ENCODE measurements at regions not wholly inside any gene's neighbourhood (a gene's known extent, or its start where the extent isn't known, plus 50 kb on each side); places are given as distances from the start of the nearest gene placed in this dataset.

DNA sequence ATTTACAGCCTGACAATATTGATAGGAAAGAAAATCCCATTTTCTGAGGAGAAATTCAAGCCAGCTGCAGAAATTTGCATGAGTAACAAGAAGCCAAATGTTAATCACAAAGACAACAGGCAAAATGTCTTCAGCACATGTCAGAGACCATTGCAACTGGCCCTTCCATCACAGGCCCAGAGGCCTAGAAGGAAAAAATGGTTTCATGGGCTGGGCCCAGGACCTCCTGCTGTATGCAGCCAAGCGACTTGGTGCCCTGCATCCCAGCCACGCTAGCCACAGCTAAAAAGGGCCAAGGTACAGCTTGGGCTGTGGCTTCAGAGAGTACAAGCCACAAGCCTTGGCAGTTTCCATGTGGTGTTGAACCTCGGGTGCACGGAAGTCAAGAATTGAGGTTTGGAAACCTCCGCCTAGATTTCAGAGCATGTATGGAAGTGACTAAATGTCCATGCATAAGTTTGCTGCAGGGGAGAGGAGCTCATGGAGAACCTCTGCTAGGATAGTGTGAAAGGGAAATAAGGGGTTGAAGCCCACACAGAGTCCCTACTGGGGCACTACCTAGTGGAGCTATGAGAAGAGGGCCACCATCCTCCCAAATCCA lies 1474.0 kb downstream of the PCDH9 start:
- TF ChIP-seq, protein P1, sequence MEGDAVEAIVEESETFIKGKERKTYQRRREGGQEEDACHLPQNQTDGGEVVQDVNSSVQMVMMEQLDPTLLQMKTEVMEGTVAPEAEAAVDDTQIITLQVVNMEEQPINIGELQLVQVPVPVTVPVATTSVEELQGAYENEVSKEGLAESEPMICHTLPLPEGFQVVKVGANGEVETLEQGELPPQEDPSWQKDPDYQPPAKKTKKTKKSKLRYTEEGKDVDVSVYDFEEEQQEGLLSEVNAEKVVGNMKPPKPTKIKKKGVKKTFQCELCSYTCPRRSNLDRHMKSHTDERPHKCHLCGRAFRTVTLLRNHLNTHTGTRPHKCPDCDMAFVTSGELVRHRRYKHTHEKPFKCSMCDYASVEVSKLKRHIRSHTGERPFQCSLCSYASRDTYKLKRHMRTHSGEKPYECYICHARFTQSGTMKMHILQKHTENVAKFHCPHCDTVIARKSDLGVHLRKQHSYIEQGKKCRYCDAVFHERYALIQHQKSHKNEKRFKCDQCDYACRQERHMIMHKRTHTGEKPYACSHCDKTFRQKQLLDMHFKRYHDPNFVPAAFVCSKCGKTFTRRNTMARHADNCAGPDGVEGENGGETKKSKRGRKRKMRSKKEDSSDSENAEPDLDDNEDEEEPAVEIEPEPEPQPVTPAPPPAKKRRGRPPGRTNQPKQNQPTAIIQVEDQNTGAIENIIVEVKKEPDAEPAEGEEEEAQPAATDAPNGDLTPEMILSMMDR (IDR thresholded peaks at IDR 0.05; ENCODE audit: insufficient read depth, low read length, poor library complexity, severe bottlenecking): no peak
- DNase-seq (ENCODE audit: extremely low read depth, insufficient read length): no peak
- H3K36me3 ChIP-seq (ENCODE audit: control insufficient read depth, insufficient read depth, low read length): no peaks in the 10 kb centered on the region
- no peaks in the 10 kb centered on the region for H3K27me3 ChIP-seq (replicated peaks; ENCODE audit: control insufficient read depth, insufficient read depth, low read length)
- H3K4me3 ChIP-seq (replicated peaks; ENCODE audit: low read depth, low read length): no peak overlapping the region

DNA sequence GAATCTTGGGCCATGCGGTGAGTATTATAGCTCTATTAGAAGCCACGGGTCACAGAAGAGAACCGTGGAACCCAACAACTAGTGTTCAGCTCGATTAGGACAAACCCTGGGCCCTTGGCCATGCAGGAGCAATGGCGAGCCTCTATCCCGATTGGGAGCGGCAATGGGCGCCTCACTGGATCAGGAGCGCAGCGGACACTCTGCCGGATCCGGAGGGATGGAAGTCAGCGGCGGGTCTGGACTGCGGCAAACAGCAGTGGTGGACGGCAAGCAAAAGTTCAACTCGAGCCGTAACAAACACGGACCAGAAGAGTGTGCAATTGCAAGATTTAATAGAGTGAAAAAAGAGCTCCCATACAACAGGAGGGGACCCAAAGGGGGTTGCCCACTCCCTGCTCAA lies 1481.9 kb downstream of the PCDH9 start:
- Histone ChIP-seq H3K36me3 (ENCODE audit: control insufficient read depth, insufficient read depth, low read length) (no peaks in the 10 kb centered on the region), H3K4me3 (replicated peaks; ENCODE audit: low read depth, low read length) (no peak overlapping the region), H3K27me3 (replicated peaks; ENCODE audit: control insufficient read depth, insufficient read depth, low read length) (no peaks in the 10 kb centered on the region)
- no peak for DNase-seq (ENCODE audit: extremely low read depth, insufficient read length)
- TF ChIP-seq, protein P1 (IDR thresholded peaks at IDR 0.05; ENCODE audit: insufficient read depth, low read length, poor library complexity, severe bottlenecking): no peak

DNA sequence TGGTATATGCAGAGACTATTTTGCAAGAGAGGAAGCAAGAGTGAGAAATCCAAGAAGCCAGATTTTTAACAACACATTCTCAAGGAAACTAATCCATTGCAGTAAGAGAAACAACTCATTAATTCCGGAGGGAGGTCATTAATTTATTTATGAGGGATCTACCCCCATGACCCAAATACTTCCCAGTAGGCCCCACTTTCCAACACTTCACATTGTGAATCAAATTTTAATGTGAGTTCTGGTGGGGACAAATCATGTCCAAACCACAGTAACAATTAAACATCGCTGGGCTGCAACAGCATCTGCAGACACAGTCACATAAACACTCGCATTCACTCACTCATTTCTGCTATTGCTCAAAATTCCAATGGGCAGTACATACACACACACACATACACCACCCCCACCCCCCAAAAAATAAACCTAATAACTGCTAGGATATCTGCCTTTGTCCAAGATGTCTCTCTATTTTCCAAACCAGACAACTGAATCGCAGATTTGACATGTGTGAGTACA lies 1483.7 kb downstream of the PCDH9 start:
- Histone ChIP-seq H3K4me3 (replicated peaks; ENCODE audit: low read depth, low read length) (no peak overlapping the region), H3K36me3 (ENCODE audit: control insufficient read depth, insufficient read depth, low read length) (no peaks in the 10 kb centered on the region), H3K27me3 (replicated peaks; ENCODE audit: control insufficient read depth, insufficient read depth, low read length) (no peaks in the 10 kb centered on the region)
- TF ChIP-seq, protein P1 (IDR thresholded peaks at IDR 0.05; ENCODE audit: insufficient read depth, low read length, poor library complexity, severe bottlenecking): no peak
- DNase-seq (ENCODE audit: extremely low read depth, insufficient read length): no peak

DNA sequence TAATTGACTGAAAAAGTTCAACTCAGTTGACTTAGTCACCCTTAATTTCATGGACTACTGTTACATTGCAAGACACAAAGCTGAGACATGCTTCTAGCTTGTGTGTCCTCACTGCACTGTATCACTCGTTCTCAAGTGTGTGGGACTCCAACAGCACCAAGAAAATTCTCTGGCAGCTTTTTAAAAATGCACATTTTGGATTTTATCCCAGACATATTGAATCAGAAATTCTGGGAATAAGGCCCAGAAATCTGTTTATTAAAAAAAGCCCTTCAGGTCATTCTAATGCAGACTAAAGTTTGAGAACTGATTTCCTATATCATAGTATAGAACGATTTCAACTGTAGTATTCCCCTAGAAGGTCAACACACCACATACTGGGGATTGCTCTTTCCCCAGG lies 1485.3 kb downstream of the PCDH9 start:
- no peak for DNase-seq (ENCODE audit: extremely low read depth, insufficient read length)
- Histone ChIP-seq H3K36me3 (ENCODE audit: control insufficient read depth, insufficient read depth, low read length) (no peaks in the 10 kb centered on the region), H3K4me3 (replicated peaks; ENCODE audit: low read depth, low read length) (no peak overlapping the region), H3K27me3 (replicated peaks; ENCODE audit: control insufficient read depth, insufficient read depth, low read length) (no peaks in the 10 kb centered on the region)
- TF ChIP-seq, protein P1 (IDR thresholded peaks at IDR 0.05; ENCODE audit: insufficient read depth, low read length, poor library complexity, severe bottlenecking): no peak

DNA sequence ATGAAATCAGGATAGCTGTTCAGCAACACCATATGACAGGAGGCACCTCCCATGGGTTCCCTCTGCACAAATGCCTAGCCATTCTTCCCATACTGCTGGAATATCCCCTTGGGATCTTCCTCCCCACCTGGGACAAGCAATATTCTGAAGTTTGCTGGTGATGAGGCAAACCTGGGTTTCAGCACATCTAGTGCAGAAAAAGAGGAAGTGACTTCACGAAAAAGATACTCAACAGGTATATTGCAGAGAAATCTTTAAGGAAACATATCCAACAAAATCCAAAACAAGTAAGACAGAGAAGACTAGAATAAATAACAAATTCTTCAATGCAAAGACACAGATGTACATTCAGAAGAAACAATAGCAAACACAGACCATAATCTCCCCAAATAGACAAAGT lies 1497.0 kb downstream of the PCDH9 start:
- Histone ChIP-seq H3K4me3 (replicated peaks; ENCODE audit: low read depth, low read length) (no peak overlapping the region), H3K27me3 (replicated peaks; ENCODE audit: control insufficient read depth, insufficient read depth, low read length) (no peaks in the 10 kb centered on the region), H3K36me3 (ENCODE audit: control insufficient read depth, insufficient read depth, low read length) (no peaks in the 10 kb centered on the region)
- TF ChIP-seq, protein P1 (IDR thresholded peaks at IDR 0.05; ENCODE audit: insufficient read depth, low read length, poor library complexity, severe bottlenecking): no peak
- no peak for DNase-seq (ENCODE audit: extremely low read depth, insufficient read length)

DNA sequence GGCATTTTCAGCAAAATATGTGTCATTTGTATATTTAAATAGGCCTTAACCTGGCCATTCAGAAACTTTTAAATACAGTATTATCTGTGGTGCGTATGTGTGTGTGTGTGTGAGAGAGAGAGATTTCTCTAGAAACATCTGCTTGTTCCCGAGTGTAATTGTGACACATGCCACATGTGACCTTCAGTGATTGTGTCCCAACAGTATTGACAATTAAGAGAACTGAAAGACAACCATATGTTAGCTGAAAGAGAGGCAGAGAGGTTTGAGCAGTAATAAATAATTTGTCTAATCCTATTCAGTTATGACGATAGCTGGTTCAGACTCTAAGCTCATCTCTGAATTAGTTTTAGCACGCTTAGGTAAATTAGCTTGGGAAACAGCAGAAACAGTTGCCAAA lies 1503.1 kb downstream of the PCDH9 start:
- TF ChIP-seq, protein P1 (IDR thresholded peaks at IDR 0.05; ENCODE audit: insufficient read depth, low read length, poor library complexity, severe bottlenecking): no peak
- H3K4me3 ChIP-seq (replicated peaks; ENCODE audit: low read depth, low read length): no peak overlapping the region
- no peaks in the 10 kb centered on the region for H3K36me3 ChIP-seq (ENCODE audit: control insufficient read depth, insufficient read depth, low read length)
- H3K27me3 ChIP-seq (replicated peaks; ENCODE audit: control insufficient read depth, insufficient read depth, low read length): no peaks in the 10 kb centered on the region
- DNase-seq (ENCODE audit: extremely low read depth, insufficient read length): no peak
